ENCODE measurements at regions not wholly inside any gene's neighbourhood (a gene's known extent, or its start where the extent isn't known, plus 50 kb on each side); places are given as distances from the start of the nearest gene placed in this dataset.

DNA sequence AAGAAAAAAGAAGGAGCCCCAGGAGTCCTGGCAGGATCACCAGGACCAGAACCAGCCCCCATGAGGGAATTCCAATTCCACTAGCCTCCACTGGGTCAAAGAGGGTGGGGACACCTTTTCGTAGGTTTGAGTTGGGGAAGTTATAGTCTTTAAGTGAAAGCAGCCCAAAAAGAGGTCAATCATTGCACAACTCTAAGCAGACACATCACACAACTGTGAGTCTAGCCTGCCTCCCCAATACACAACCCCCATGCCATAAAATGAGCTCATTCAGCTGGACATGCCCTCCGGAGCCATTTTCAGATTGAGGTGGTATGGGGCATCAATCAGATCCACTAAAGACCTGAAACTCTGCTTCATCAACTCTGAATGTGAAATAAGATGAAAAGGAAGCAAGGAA is 179.9 kb downstream of the NPHP4 start:
- in situ Hi-C loops (cut with MboI; ENCODE audit: low pct_unique_long_range_greater_than_20kb, low sequenced_read_pairs) = no loop called here
- DNase-seq = no peak

DNA sequence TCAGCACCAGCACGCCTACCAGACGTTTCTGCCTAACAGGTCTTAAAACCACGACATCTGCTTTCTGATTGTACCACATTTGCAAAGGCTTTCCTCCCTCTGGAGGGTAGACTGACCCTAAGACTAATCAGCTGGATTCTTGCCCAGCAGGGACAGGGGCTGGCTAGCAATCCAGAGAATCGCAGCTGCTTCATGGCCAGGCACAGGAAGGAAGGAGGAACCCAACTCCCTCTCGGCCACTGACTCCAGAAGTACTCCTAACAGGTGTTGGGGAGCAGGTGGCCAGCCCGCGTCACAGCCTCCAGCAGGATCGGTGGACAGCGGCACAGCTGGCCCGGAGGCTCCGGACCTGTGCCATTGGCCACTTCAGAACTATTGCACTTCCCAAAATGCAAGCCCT is 180.8 kb downstream of the NPHP4 start:
- no peak for DNase-seq
- in situ Hi-C loops (cut with MboI; ENCODE audit: low pct_unique_long_range_greater_than_20kb, low sequenced_read_pairs) = no loop called here

DNA sequence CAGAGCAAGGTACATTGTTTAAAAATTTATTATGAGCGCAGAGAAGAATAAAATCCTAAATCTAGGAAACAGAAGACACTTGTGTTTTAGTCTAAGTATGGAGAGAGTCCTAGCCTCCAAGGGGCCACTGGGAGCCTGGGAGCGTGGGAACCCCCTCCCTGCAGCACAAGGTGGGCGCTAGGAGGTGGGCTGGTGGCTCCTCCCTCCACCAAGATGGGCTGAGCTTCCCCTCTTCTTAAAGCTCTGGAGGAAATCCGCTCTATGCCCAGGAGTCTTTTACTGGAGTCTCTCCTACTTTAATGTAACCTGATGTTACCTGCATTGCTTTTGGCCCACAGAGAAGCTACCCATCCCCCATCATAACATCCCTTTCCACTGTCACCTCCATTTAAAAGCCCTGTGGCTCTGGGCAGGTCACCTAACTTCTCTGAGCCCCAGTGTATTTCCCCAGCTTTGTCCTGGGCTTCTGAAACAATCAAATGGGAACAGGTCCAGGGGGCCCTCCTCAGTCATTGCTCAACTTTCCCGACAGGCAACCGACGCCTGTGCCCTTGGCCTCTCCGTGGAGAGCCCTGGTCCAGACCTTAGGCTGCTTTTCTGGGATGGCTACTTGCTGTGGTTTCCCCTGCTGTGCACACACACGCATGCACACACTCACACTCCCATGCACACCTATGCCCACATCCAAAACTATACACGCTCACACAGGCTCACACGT is 181.5 kb downstream of the NPHP4 start:
- in situ Hi-C loops (cut with MboI; ENCODE audit: low pct_unique_long_range_greater_than_20kb, low sequenced_read_pairs) = no loop called here
- DNase-seq = no peak

DNA sequence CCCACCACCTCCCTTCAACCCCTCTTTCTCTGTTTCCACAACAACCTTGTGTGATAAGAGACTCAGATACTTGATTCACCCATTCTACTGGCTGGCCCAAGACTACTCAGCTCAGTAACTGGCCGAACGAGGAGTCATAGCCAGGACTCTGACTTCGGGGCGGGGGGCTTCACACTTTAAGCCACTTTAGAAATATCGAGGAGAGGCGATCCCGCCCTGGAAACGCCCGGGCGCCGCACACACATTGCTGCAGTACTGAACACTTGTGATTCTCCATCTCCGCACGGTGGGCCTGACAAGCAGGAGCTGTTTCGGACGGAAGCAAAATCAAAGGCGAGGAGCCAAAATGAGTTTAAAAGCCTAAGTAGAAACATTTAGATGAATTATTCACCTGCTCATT is 182.1 kb downstream of the NPHP4 start:
- in situ Hi-C loops (cut with MboI; ENCODE audit: low pct_unique_long_range_greater_than_20kb, low sequenced_read_pairs) = no loop called here
- DNase-seq = no peak

DNA sequence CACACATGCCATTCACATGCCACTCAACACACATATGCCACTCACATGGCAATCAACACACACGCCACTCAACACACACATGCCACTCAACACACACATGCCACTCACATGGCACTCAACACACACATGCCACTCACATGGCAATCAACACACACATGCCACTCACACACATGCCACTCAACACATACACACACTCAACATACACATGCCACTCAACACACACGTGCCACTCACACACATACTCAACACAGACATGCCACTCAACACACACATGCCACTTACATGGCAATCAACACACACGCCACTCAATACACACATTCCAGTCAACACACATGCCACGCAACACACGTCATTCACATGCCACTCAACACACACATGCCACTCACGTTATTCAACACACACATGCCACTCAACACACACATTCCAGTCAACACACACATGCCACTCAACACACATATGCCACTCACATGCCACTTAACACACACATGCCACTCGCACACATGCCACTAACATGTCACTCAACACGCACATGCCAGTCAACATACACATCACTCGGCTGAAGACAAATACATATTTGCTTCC is 182.9 kb downstream of the NPHP4 start:
- in situ Hi-C loops (cut with MboI; ENCODE audit: low pct_unique_long_range_greater_than_20kb, low sequenced_read_pairs) = no loop called here
- DNase-seq = no peak

DNA sequence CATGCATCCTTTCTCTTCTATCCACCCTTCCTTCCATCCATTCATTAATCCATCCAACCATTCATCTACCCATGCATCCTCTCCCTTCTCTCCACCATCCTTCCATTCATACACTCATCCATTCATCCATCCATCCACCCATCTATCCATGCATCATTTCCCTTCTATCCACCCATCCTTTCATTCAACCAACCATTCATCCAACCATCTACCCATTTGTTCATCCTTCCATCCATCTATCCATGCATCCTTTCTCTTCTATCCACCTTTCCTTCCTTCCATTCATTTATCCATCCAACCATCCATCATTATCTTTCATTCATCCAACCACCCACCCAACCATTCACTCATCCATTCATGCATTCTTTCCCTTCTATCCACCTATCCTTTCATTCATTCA is 188.4 kb downstream of the NPHP4 start:
- in situ Hi-C loops (cut with MboI; ENCODE audit: low pct_unique_long_range_greater_than_20kb, low sequenced_read_pairs) = no loop called here
- no peak for DNase-seq

DNA sequence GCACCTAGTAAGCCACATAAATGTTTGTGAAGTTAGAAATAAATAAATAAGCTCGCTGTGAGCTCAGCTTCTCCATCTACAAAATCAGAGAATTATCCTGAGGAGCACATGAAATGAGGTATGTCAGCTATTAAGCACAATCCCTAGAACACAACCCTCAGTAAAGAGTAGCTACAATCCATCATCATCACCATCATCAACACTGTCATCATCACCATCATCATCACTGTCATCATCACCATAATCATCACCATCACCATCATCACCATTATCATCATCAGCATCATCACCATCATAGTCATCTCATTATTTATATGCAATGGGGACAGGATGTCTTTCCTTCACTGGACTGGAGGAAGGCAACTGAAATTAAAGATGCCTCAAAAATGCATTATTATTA is 189.6 kb downstream of the NPHP4 start:
- in situ Hi-C loops (cut with MboI; ENCODE audit: low pct_unique_long_range_greater_than_20kb, low sequenced_read_pairs) = no loop called here
- DNase-seq = no peak

DNA sequence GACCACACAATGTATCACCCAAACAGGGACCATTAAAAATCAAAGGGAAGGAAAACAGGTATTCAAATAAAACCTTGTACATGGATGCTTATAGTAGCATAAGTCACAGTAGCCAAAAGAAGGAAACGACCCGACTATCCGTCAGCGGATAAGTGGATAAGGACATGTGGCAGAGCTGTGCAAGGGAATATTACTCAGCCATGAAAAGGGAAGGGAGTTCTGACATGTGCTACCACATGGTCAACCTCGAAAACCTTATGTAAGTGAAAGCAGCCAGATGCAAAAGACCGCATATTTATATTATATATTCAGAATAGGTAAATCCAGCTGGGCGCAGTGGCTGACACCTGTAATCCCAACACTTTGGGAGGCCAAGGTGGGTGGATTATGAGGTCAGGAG is 193.3 kb downstream of the NPHP4 start:
- in situ Hi-C loops (cut with MboI; ENCODE audit: low pct_unique_long_range_greater_than_20kb, low sequenced_read_pairs) = no loop called here
- no peak for DNase-seq

DNA sequence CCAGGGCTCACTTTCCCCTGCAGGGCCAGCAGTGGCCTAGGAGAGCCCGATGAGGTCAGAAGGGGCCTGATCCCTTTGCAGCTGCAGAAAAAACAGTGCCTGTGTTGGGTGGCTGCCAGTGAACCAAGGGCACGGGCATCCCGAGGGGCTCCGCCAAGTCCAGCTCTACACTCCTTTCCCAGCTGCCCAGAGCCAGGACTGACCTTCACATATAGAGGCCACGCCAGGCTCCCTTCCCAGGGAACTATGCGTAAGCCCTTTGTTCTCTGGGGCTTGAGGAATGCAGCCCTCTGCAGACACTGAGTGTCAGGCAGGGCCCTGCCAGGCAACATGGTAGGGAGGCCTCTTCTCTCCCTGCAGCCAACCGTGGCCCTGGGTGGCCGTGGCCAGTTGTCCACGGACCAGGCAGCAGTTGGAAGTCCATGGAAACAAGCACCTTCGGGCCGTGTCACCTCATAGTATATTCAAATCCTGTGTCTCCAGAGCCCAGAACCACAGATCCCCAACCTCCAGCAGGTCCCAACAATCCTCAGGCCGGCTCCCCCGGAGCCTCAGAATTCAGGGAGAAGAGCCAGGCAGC is 194.0 kb downstream of the NPHP4 start:
- in situ Hi-C loops (cut with MboI; ENCODE audit: low pct_unique_long_range_greater_than_20kb, low sequenced_read_pairs) = no loop called here
- DNase-seq = no peak

DNA sequence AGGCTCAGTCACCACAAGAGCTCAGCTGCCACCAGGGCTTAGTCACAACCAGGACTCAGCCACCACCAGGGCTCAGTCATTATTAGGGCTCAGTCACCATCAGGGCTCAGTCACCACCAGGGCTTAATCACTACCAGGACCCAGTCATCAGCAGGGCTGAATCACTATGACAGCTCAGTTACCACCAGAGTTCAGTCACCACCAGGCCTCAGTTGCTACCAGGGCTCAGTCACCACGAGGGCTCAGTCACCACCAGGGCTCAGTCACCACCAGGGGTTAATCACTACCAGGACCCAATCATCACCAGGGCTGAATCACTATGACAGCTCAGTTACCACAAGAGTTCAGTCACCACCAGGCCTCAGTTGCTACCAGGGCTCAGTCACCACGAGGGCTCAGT is 196.2 kb downstream of the NPHP4 start:
- in situ Hi-C loops (cut with MboI; ENCODE audit: low pct_unique_long_range_greater_than_20kb, low sequenced_read_pairs) = no loop called here
- DNase-seq = no peak

DNA sequence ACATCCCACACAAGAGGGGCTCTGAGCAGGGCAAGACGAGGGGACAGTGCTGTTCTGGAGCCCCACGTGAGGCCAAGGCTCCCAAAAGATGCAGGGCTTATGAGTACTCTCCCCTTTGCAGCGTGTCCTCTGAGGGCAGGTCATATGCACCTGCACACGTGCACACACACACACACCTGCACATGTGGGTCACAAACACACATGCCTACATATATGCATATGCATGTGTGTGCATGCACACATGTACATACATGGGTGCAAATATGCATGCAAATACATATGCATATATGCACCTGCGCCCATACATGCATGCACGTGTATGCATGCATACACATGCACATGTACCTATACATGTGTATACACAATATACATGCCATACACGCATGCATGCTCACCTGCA is 197.9 kb downstream of the NPHP4 start:
- in situ Hi-C loops (cut with MboI; ENCODE audit: low pct_unique_long_range_greater_than_20kb, low sequenced_read_pairs) = no loop called here
- no peak for DNase-seq

DNA sequence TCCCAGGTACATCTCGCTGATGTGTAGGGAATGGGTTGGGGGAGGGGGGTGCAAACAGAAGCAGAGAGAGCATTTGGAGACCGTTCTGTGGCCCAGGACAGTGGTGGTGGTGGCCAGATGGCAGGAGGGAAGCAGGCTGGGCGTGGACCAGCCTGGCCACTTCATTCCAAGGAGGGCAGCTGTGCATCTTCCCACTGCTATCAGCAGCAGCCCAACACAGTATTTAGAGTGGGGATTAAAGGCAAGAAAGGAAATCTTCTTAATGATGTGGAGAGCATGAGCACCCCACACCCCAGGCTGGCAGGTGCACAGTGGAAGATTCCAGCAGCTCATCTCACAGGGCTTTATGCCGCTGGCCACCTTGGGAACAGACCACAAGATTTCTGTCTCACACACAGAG is 198.7 kb downstream of the NPHP4 start:
- in situ Hi-C loops (cut with MboI; ENCODE audit: low pct_unique_long_range_greater_than_20kb, low sequenced_read_pairs) = no loop called here
- DNase-seq = no peak

DNA sequence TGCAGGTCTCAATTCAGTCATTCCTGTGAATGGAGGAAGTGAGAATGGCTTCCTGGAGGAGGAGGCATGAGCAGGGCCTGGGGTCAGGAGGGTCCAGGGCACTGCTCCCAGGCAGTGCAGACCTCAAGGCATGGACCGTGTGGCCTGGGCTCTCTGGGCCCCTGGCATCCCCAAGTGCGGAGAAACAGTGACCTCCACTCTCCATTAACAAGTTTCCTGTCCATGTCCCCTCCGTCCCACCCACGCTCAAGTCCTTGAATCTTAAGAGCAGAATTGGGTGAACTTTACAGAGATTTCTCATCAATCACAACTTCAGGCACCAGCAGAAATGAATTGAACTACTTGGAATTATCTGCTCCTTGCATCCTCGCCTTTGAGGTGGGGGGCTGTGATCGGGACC is 211.1 kb downstream of the NPHP4 start:
- in situ Hi-C loops (cut with MboI; ENCODE audit: low pct_unique_long_range_greater_than_20kb, low sequenced_read_pairs) = no loop called here

DNA sequence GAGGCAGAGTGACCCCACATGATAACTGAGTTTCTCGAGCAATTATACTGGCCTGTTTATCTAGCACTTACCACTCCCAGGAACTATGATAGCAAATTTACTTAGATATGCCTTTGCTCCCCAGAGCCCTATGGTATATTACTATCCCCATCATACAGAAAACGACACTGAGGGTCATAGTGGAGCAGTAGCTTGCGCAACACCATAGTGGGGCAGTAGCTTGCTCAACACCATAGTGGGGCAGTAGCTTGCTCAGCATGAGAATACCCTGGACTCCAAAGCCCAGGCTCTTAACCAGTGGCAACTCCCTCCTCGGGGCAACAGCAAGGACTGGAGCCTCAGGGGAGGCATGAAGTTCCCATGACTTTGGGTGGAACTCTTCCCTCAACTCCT is 211.9 kb downstream of the NPHP4 start:
- in situ Hi-C loops (cut with MboI; ENCODE audit: low pct_unique_long_range_greater_than_20kb, low sequenced_read_pairs) = no loop called here

More for the DNA sequence above, 211.1 kb downstream of the NPHP4 start:
- DNase-seq = no peak

DNA sequence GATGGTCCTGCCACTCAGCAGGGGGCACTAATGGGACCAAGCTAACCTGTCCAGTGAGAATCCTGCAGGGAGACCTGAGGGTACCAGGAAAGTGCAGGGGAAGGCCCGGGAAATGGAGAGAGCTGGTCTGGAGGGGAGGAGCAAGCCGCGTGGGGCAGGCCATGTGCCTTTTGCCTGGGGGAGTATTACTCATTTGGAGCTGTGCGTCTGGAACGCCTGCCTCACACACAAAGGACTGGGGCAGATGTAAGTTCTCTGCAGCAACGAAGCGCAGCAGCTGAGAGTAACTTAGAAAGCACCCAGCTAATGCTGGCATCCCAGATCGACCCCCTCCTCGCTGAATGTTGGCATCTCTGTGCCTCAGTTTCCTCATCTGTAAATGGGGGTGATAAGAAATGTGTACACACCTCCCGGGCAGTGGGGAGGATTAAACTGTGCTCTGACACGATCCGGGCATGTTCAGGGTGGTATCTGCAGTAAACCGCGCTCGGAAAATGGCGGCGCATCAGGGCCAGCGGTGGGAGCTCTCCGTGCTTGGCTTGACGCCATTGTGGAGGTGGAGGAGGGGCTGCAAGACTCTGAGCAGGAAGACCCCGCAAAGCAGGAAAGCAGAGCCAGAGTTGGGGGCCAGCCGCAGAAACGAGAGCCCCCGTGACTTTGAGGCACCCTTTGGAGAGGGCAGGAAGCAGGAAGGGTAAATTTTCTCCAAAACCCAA is 212.5 kb downstream of the NPHP4 start:
- no peak for DNase-seq
- in situ Hi-C loops (cut with MboI; ENCODE audit: low pct_unique_long_range_greater_than_20kb, low sequenced_read_pairs) = no loop called here

More for the DNA sequence above, 211.9 kb downstream of the NPHP4 start:
- DNase-seq = no peak

DNA sequence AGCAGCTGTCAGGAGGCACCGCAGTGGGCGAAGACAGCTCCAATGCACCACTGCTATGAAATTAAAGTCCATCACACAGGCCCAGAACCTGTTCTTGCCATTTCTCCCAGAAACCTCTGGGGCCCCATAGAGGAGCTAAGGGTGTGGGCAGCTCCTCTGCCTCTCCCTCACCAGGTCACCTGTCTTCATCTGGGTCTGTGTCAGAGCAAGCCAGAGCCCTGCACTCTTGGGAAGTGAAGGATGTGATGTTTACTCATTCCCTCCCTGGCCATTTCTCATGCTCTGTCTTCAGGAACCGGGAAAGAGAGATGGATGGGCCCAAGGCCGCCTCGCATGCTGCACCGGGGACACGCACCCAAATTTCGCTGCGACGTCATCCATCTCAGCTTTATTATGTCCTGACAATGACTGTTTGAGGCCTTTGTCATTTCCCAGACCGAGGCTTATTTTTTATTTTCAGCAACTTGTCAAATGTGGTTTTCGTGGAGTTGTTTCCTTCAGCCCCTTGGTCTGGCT is 216.1 kb downstream of the NPHP4 start:
- no peak for DNase-seq
- in situ Hi-C loops (cut with MboI; ENCODE audit: low pct_unique_long_range_greater_than_20kb, low sequenced_read_pairs) = no loop called here

DNA sequence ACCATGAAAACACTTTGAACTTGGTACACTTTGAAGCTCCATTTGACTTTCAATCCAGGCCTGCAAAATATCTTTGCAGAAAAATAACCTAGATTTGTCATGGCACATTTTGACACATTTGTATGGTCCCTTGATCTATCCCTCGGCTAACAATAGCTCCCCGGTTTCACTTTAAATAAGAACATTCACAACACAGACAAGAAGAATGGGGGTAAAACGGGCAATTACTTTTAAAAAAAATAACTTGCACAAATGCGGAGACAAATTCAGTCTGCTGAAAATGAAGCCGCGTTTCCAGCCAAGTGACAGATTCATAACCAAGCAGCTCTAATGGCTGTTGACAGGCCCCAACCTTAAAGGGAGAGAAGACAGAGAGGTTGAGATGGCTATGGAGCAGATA is 218.2 kb downstream of the NPHP4 start:
- DNase-seq = no peak
- in situ Hi-C loops (cut with MboI; ENCODE audit: low pct_unique_long_range_greater_than_20kb, low sequenced_read_pairs) = no loop called here

DNA sequence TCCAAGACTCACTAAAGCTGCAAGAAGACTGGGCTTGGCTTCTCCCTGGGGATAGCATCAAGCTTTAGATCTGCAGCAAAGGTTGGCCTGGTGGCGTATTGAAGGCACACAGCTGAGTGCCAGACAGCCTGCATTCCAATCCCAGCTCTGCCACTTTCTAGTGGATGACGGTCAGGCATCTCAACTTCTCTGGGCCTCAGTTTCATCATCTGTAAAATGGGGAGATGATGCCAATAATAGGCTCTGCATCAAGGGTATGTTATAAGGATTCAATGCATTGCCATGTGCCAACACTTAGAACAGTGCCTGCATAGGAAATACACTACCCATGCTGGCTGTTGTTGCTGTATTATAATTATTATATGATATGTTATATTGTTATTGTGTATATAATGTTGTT is 220.4 kb downstream of the NPHP4 start:
- no peak for DNase-seq
- in situ Hi-C loops (cut with MboI; ENCODE audit: low pct_unique_long_range_greater_than_20kb, low sequenced_read_pairs) = no loop called here

DNA sequence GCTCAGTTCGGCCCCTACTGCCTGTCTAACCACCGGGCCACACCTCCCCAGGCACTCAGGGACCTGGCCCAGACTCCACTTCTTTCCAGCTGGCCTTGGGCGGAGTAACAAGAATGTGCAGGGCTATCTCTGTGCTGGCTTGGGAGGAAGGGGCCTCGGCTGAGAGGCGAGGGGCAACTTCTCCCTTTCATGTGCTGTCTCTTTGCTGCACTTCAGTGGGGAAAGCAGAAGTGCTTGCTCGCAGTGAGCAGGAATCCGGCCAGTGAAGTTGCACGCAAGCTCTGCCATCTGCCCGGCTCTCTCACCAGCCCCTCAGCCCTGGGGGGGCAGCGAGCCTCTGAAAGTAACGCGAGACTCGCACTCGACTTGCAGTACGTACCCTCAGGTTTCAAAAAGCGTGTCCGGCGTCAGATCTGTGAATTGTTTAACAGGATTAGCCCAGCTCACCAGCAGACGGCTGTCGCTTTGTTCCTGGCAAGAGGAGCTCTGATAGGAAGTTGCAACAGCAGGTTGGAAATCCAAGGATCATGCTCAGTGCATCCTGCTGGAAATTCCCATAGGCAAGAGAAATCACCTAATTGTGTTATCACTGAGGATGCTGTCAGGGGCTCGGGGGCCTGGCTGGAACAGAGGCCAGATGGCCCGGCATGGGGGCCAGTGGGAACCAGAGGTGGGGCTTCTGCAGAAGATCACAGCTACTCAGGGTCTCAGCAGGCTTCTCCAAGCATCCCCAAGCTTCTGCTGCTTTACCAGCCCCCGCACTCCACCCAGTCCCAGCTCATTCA is 221.1 kb downstream of the NPHP4 start:
- in situ Hi-C loops (cut with MboI; ENCODE audit: low pct_unique_long_range_greater_than_20kb, low sequenced_read_pairs) = no loop called here
- peak; percentile 88 for DNase-seq

Data from KBM-7 (cell line).